Stromal cell of bone marrow (primary cell): ENCODE measurements at regions not wholly inside any gene's neighbourhood (a gene's known extent, or its start where the extent isn't known, plus 50 kb on each side); places are given as distances from the start of the nearest gene placed in this dataset.

ENCODE experiments used
- DNase-seq: peaks from one replicate; pipeline ENCODE4 v3.0.0-alpha.2; 2012; ENCODE audit warnings: low read depth

- DNase-seq = no peak
These were observed 307.7 kb upstream of the PKN2 start for GRCh38 chr1:88376421-88376820.

- no peak for DNase-seq
These were observed 305.5 kb upstream of the PKN2 start for GRCh38 chr1:88378560-88378959.

GRCh38 chr1:88394958-88395357 lies 289.1 kb upstream of the PKN2 start:
- DNase-seq = no peak

GRCh38 chr1:88398338-88398737 lies 285.7 kb upstream of the PKN2 start:
- DNase-seq = no peak

- no peak for DNase-seq
These were observed 284.4 kb upstream of the PKN2 start for GRCh38 chr1:88399690-88400089.

GRCh38 chr1:88401313-88401712 lies 282.8 kb upstream of the PKN2 start:
- DNase-seq = no peak

- DNase-seq = no peak
These were observed 279.5 kb upstream of the PKN2 start for GRCh38 chr1:88404582-88404981.

GRCh38 chr1:88407248-88407647 lies 276.8 kb upstream of the PKN2 start:
- DNase-seq = no peak

GRCh38 chr1:88421997-88422396 lies 262.1 kb upstream of the PKN2 start:
- DNase-seq = peak; percentile 1

GRCh38 chr1:88433556-88433955 lies 250.5 kb upstream of the PKN2 start:
- DNase-seq = no peak

GRCh38 chr1:88434836-88435235 lies 249.2 kb upstream of the PKN2 start:
- no peak for DNase-seq

GRCh38 chr1:88441022-88441421 lies 243.1 kb upstream of the PKN2 start:
- no peak for DNase-seq

GRCh38 chr1:88451856-88452255 lies 232.2 kb upstream of the PKN2 start:
- no peak for DNase-seq

- no peak for DNase-seq
These were observed 230.8 kb upstream of the PKN2 start for GRCh38 chr1:88453295-88453694.

GRCh38 chr1:88454781-88455180 lies 229.3 kb upstream of the PKN2 start:
- no peak for DNase-seq

- DNase-seq = no peak
These were observed 228.3 kb upstream of the PKN2 start for GRCh38 chr1:88455621-88456256.

- no peak for DNase-seq
These were observed 226.9 kb upstream of the PKN2 start for GRCh38 chr1:88457197-88457596.

GRCh38 chr1:88461007-88461406 lies 223.1 kb upstream of the PKN2 start:
- no peak for DNase-seq

GRCh38 chr1:88462096-88462487 lies 222.0 kb upstream of the PKN2 start:
- DNase-seq = no peak

GRCh38 chr1:88462488-88463261 lies 221.4 kb upstream of the PKN2 start:
- peak; percentile 7 for DNase-seq

- DNase-seq = no peak
These were observed 220.6 kb upstream of the PKN2 start for GRCh38 chr1:88463401-88463985.

- DNase-seq = no peak
These were observed 218.1 kb upstream of the PKN2 start for GRCh38 chr1:88466011-88466410.

- no peak for DNase-seq
These were observed 217.0 kb upstream of the PKN2 start for GRCh38 chr1:88466899-88467580.
